Muscle of arm (tissue), 1 donor: ENCODE measurements at regions not wholly inside any gene's neighbourhood (a gene's known extent, or its start where the extent isn't known, plus 50 kb on each side); places are given as distances from the start of the nearest gene placed in this dataset.

ENCODE experiments used
- DNase-seq: peaks from one replicate; pipeline ENCODE4 v3.0.0-alpha.2; 2013

- no peak for DNase-seq
These were observed 311.3 kb upstream of the ADGRL2 start for GRCh38 chr1:81489372-81489934.

- no peak for DNase-seq
These were observed 316.4 kb upstream of the ADGRL2 start for GRCh38 chr1:81484284-81484683.

DNA sequence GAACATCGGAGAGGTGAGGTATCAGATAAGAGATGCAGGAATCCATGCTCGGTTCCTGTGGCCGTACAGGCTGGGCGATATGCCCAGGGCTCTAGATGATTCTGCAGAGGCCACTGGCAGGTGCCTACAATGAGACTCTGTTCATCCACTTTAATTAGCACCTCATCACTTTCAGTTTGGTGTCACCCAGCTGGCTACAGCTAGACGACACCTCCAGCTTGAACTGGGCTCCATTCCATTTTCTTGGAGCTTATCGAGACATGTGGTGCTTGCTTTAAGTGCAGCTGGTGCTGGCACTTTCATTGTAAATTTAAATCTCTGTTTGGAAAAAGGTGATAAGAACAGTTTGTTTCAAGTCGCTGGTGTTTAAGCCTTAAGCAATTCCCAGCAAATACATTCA lies 322.5 kb upstream of the ADGRL2 start:
- peak; percentile 15 for DNase-seq

- peak; percentile 42 for DNase-seq
These were observed 323.0 kb upstream of the ADGRL2 start for GRCh38 chr1:81477710-81478109.

GRCh38 chr1:81472387-81472786 lies 328.3 kb upstream of the ADGRL2 start:
- DNase-seq = no peak

DNA sequence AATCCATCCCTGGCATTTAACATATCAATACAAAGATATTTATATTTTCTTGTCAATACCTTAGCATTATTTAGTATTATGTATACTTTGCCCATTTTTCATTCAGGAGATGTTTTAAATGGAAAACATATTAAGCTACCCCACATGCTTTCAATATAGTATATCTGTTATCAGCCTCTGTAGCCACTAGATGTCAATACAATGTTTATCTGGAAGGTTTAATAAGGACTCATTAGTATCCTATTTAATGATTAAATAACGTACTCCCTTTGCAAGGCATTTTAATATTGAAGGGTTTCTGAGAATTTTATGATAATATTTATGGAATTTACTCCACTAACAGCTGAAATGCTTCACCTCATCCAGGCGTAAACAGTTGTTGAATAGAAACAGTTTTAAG lies 329.5 kb upstream of the ADGRL2 start:
- no peak for DNase-seq

DNA sequence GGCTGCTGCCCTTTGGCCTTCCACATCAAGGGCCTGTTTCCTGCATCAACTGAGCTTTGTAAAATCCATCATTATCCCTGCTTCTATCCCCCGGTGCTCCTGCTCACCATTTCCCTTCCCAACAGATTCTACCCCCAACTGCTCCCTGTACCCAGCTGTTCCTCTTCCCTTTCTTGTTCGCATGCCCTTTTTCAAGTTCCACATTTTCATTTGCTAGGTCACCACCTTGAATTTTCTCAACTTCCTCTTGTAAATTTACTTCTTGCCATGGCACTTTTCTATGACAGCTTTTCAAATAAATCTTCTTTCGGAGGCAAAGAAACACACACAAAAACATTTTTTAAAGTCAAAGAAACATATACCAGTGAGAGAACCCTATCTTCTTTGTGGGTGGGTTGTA lies 330.5 kb upstream of the ADGRL2 start:
- DNase-seq = no peak

DNA sequence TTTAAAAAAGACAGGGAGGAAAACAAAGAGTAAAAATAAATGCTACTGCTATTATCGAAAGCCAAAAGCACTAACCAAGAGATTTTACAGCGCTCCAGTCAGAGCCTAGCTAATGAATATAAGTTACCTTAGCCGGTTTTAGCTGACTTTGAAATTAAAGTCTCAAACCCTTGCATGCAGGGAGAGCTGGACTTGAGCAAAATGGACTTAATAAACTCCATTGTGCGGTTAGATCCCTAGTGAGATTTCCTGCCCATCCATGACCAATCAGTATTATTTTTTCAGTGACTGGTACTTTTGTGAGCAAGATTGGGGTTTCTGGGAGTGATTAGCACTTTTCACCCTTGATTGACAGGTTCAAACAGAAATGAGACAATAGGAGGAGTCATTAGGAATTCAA lies 333.4 kb upstream of the ADGRL2 start:
- DNase-seq = no peak

- DNase-seq = no peak
These were observed 333.8 kb upstream of the ADGRL2 start for GRCh38 chr1:81466961-81467360.

- no peak for DNase-seq
These were observed 336.5 kb upstream of the ADGRL2 start for GRCh38 chr1:81463936-81464837.

- no peak for DNase-seq
These were observed 341.7 kb upstream of the ADGRL2 start for GRCh38 chr1:81459043-81459442.

- no peak for DNase-seq
These were observed 342.5 kb upstream of the ADGRL2 start for GRCh38 chr1:81458186-81458585.

GRCh38 chr1:81455481-81455880 lies 345.3 kb upstream of the ADGRL2 start:
- no peak for DNase-seq

DNA sequence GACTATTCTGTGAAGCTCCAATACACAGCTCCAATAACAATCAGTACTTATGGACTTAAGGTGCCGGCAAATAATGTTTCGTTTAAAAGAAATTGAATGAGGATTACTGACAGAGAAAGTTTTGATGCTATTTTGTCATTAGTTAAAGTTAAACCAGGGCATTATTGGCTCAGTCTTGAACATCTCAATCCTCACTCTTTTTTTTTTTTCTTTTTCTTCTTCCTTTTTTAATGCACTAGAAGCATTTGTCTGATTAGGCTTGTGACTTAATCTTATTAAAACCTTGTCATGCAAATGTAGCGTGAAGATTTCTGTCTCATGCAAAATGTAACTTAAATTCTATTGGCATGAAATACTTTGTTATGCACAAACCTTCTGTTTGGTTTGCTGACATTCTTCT lies 346.8 kb upstream of the ADGRL2 start:
- DNase-seq = no peak

- DNase-seq = no peak
These were observed 347.4 kb upstream of the ADGRL2 start for GRCh38 chr1:81453367-81453703.

DNA sequence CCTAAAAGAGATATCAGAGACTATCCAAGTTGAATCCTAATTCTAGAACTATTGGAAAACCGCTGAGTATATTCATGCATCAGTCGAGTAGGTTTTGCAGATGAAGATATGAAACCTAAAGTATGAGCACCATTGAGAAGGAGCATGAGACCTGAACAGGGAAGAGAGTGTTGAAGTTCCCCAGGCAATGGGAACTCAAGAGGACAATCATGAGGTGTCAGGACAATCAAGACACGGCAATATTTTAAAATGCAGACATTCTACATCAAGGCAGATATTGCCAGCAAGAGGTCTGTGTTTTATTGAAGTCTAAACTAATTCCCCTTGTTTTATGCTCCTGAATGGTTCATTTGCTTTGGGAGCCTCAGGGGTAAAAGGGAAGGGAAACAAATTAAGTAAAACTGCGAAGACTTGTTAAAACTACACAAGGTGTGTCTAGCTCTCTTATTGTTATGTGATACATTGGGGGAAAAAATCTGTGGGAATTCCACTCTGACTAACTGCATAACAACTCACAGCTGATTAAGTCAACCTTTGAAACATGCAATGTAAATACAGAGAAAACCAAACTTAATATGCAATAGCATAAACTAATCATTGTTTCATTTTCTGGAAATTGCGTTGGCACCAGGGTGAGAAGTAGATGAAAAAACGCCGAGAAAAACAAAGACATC lies 347.9 kb upstream of the ADGRL2 start:
- DNase-seq = no peak

- no peak for DNase-seq
These were observed 350.9 kb upstream of the ADGRL2 start for GRCh38 chr1:81449786-81450185.

GRCh38 chr1:81446000-81446669 lies 354.6 kb upstream of the ADGRL2 start:
- DNase-seq = peak; percentile 27

DNA sequence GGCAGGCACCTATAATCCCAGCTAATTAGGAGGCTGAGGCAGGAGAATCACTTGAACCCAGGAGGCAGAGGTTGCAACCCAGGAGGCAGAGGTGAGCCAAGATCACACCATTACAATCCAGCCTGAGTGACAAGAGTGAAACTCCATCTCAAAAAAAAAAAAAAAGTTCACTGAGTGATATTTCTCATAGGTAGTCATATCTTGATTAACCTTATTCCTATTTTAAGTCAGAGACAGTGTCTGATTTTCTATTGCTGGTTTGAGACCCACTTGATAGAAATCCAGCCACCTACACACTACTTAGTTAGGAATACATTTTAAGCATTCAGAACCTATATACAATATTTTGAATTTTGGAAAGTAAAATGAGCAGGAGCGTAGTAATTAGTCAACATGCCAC lies 357.4 kb upstream of the ADGRL2 start:
- DNase-seq = no peak

GRCh38 chr1:81439046-81439823 lies 361.5 kb upstream of the ADGRL2 start:
- DNase-seq = no peak

- no peak for DNase-seq
These were observed 363.1 kb upstream of the ADGRL2 start for GRCh38 chr1:81437649-81438048.

- no peak for DNase-seq
These were observed 363.5 kb upstream of the ADGRL2 start for GRCh38 chr1:81437213-81437612.
